Mesenchymal stem cell (in vitro differentiated cells and primary cell): ENCODE measurements at regions not wholly inside any gene's neighbourhood (a gene's known extent, or its start where the extent isn't known, plus 50 kb on each side); places are given as distances from the start of the nearest gene placed in this dataset.
"Not testable (repeated sequence)": the region's sequence is repeated elsewhere in the genome, so short reads cannot be mapped to it uniquely, and the experiment has no call there.

ENCODE experiments used
- DNase-seq: peaks from one replicate; pipeline ENCODE4 v3.0.0-alpha.2; 2013
- H2AFZ ChIP-seq: one replicate; pipeline ENCODE4 v1.6.1; 2013; ENCODE audit warnings: low read depth, mild to moderate bottlenecking, control low read depth, inconsistent platforms, low read length, moderate library complexity
- H2AK5ac ChIP-seq: 2 replicates; pipeline ENCODE4 v1.6.1; 2013; ENCODE audit warnings: low read length, moderate library complexity, mild to moderate bottlenecking, inconsistent platforms; ENCODE audit not compliant: severe bottlenecking
- H2BK120ac ChIP-seq: one replicate; pipeline ENCODE4 v1.6.1; 2013; ENCODE audit warnings: low read depth, mild to moderate bottlenecking, inconsistent platforms, low read length, moderate library complexity
- H2BK12ac ChIP-seq, 2 experiments: one replicate each; pipeline ENCODE4 v1.6.1; 2013; ENCODE audit warnings: inconsistent platforms in 2 of 2, low read length in 2 of 2, mild to moderate bottlenecking in 2 of 2, moderate library complexity in 2 of 2, control low read depth in 1 of 2
- H2BK15ac ChIP-seq: one replicate; pipeline ENCODE4 v1.6.1; 2013; ENCODE audit warnings: mild to moderate bottlenecking, low read depth, inconsistent platforms; ENCODE audit not compliant: poor library complexity, severe bottlenecking
- H2BK5ac ChIP-seq: 2 replicates; pipeline ENCODE4 v1.6.1; 2013; ENCODE audit warnings: low read depth, mild to moderate bottlenecking, low read length, control low read depth, inconsistent platforms; ENCODE audit not compliant: poor library complexity, severe bottlenecking
- H3K14ac ChIP-seq, 2 experiments: one replicate each; pipeline ENCODE4 v1.6.1; 2013; ENCODE audit warnings: inconsistent platforms in 2 of 2, low read length in 2 of 2, control low read depth in 1 of 2, mild to moderate bottlenecking in 1 of 2, moderate library complexity in 1 of 2
- H3K18ac ChIP-seq, 2 experiments: one replicate each; pipeline ENCODE4 v1.6.1; 2013; ENCODE audit warnings: inconsistent platforms in 2 of 2, low read length in 2 of 2, control low read depth in 1 of 2, low read depth in 1 of 2, mild to moderate bottlenecking in 1 of 2
- H3K23ac ChIP-seq, 2 experiments: one replicate each; pipeline ENCODE4 v1.6.1; 2013; ENCODE audit warnings: inconsistent platforms in 2 of 2, low read length in 2 of 2, mild to moderate bottlenecking in 2 of 2, moderate library complexity in 2 of 2, control low read depth in 1 of 2
- H3K27ac ChIP-seq: 2 replicates; pipeline ENCODE4 v1.5.1; 2013; ENCODE audit warnings: mild to moderate bottlenecking, moderate library complexity, low read length, control low read depth, inconsistent platforms; ENCODE audit not compliant: poor library complexity, severe bottlenecking
- H3K27me3 ChIP-seq, 2 experiments: 2 replicates each; pipeline versions ENCODE4 v1.6.1 to v1.7.0; 2013; ENCODE audit warnings: low read length in 2 of 2, mild to moderate bottlenecking in 2 of 2, moderate library complexity in 2 of 2, control low read depth in 1 of 2, inconsistent platforms in 1 of 2; ENCODE audit not compliant: control insufficient read depth in 1 of 2, insufficient read depth in 1 of 2
- H3K36me3 ChIP-seq, 2 experiments: 2 replicates each; pipeline versions ENCODE4 v1.6.1 to v1.7.0; 2013; ENCODE audit warnings: low read length in 2 of 2, control low read depth in 1 of 2, inconsistent platforms in 1 of 2, low read depth in 1 of 2, mild to moderate bottlenecking in 1 of 2; ENCODE audit not compliant: insufficient read depth in 2 of 2, control insufficient read depth in 1 of 2
- H3K4ac ChIP-seq, 2 experiments: one replicate each; pipeline ENCODE4 v1.6.1; 2013; ENCODE audit warnings: inconsistent platforms in 2 of 2, low read length in 2 of 2, mild to moderate bottlenecking in 2 of 2, moderate library complexity in 2 of 2, control low read depth in 1 of 2, low read depth in 1 of 2
- H3K4me1 ChIP-seq: 2 replicates; pipeline ENCODE4 v1.6.1; 2013; ENCODE audit warnings: low read depth, low read length, control low read depth; ENCODE audit not compliant: control insufficient read depth, insufficient read depth
- H3K4me2 ChIP-seq: 2 replicates; pipeline ENCODE4 v1.6.1; 2013; ENCODE audit warnings: low read length, mild to moderate bottlenecking, inconsistent platforms; ENCODE audit not compliant: poor library complexity, severe bottlenecking
- H3K4me3 ChIP-seq, 2 experiments: 2 replicates each; pipeline versions ENCODE4 v1.5.1 to v1.7.0; 2013; ENCODE audit warnings: low read length in 2 of 2, mild to moderate bottlenecking in 2 of 2, control low read depth in 1 of 2, low read depth in 1 of 2; ENCODE audit not compliant: insufficient read depth in 1 of 2
- H3K79me1 ChIP-seq: replicated peaks from 2 replicates; pipeline ENCODE4 v1.6.1; 2013; ENCODE audit warnings: mild to moderate bottlenecking, control low read depth, low read length, inconsistent platforms; ENCODE audit not compliant: poor library complexity, severe bottlenecking
- H3K9ac ChIP-seq: 2 replicates; pipeline ENCODE4 v1.7.0; 2013; ENCODE audit warnings: mild to moderate bottlenecking, low read length, moderate library complexity
- H3K9me3 ChIP-seq: 2 replicates; pipeline ENCODE4 v1.7.0; 2013; ENCODE audit warnings: mild to moderate bottlenecking, low read length; ENCODE audit not compliant: control insufficient read depth
- H4K8ac ChIP-seq: one replicate; pipeline ENCODE4 v1.6.1; 2013; ENCODE audit warnings: inconsistent platforms, mild to moderate bottlenecking, low read length, moderate library complexity
- H4K91ac ChIP-seq: one replicate; pipeline ENCODE4 v1.6.1; 2013; ENCODE audit warnings: mild to moderate bottlenecking, low read length, inconsistent platforms
- WGBS: methylation state at CpG from one replicate; pipeline ENCODE4 v1.1.7; 2013; ENCODE audit warnings: mixed read lengths; 5-methylcytosine and 5-hydroxymethylcytosine counted together

- H2BK5ac ChIP-seq: no peak overlapping the region
- no peak overlapping the region for H3K9ac ChIP-seq
- no peak overlapping the region for H4K91ac ChIP-seq
- no peaks in the 10 kb centered on the region for H3K79me1 ChIP-seq
- H2AK5ac ChIP-seq: no peak overlapping the region
- H2BK12ac ChIP-seq: no peak overlapping the region
- no peak overlapping the region for H3K4ac ChIP-seq
- H3K27me3 ChIP-seq: no peaks in the 10 kb centered on the region
- H3K18ac ChIP-seq: no peak overlapping the region
- H3K9me3 ChIP-seq: peaks cover 17% of the 10 kb centered on the region
- no peak overlapping the region for H2BK15ac ChIP-seq
- no peak overlapping the region for H3K4me3 ChIP-seq
- H3K27ac ChIP-seq: no peak overlapping the region
- H4K8ac ChIP-seq: no peak overlapping the region
- no peak for DNase-seq
- no peak overlapping the region for H3K23ac ChIP-seq
- H2AFZ ChIP-seq: no peak overlapping the region
- H3K36me3 ChIP-seq: no peaks in the 10 kb centered on the region
- no peak overlapping the region for H3K4me2 ChIP-seq
- H3K4me1 ChIP-seq: no peaks in the 10 kb centered on the region
- no peak overlapping the region for H3K14ac ChIP-seq
- no peak overlapping the region for H2BK120ac ChIP-seq
- 84% methylated on average over 53 of the region's 53 CpGs for WGBS
These were observed 232.6 kb upstream of the C1orf174 start for GRCh38 chr1:4132352-4133296.

- Histone ChIP-seq H2AK5ac (no peak overlapping the region), H3K9ac (no peak overlapping the region), H4K8ac (no peak overlapping the region), H3K27me3 (no peaks in the 10 kb centered on the region), H3K9me3 (peaks cover 17% of the 10 kb centered on the region), H3K4me1 (no peaks in the 10 kb centered on the region), H3K4me3 (no peak overlapping the region), H4K91ac (no peak overlapping the region), H3K23ac (no peak overlapping the region), H3K18ac (no peak overlapping the region), H3K36me3 (no peaks in the 10 kb centered on the region), H3K4ac (no peak overlapping the region), H2BK15ac (no peak overlapping the region), H2BK12ac (no peak overlapping the region), H3K14ac (no peak overlapping the region), H2BK120ac (no peak overlapping the region), H2BK5ac (no peak overlapping the region), H3K27ac (no peak overlapping the region), H3K4me2 (no peak overlapping the region), H2AFZ (no peak overlapping the region), H3K79me1 (no peaks in the 10 kb centered on the region)
- WGBS: 82% methylated on average over 24 of the region's 24 CpGs
- no peak for DNase-seq
These were observed 233.3 kb upstream of the C1orf174 start for GRCh38 chr1:4133297-4133938.

GRCh38 chr1:4133939-4134321 lies 233.9 kb upstream of the C1orf174 start:
- no peak overlapping the region for H2BK5ac ChIP-seq
- H3K18ac ChIP-seq: no peak overlapping the region
- H3K9me3 ChIP-seq: peaks cover 17% of the 10 kb centered on the region
- H3K4me2 ChIP-seq: no peak overlapping the region
- H3K23ac ChIP-seq: no peak overlapping the region
- H2BK15ac ChIP-seq: no peak overlapping the region
- WGBS: 88% methylated on average over 6 of the region's 9 CpGs
- H3K36me3 ChIP-seq: no peaks in the 10 kb centered on the region
- H3K9ac ChIP-seq: no peak overlapping the region
- no peak overlapping the region for H2BK120ac ChIP-seq
- no peak overlapping the region for H2AFZ ChIP-seq
- no peaks in the 10 kb centered on the region for H3K27me3 ChIP-seq
- no peak for DNase-seq
- H4K91ac ChIP-seq: no peak overlapping the region
- H2AK5ac ChIP-seq: no peak overlapping the region
- no peak overlapping the region for H2BK12ac ChIP-seq
- H4K8ac ChIP-seq: no peak overlapping the region
- no peak overlapping the region for H3K4me3 ChIP-seq
- H3K4me1 ChIP-seq: no peaks in the 10 kb centered on the region
- H3K27ac ChIP-seq: no peak overlapping the region
- no peak overlapping the region for H3K14ac ChIP-seq
- no peaks in the 10 kb centered on the region for H3K79me1 ChIP-seq
- H3K4ac ChIP-seq: no peak overlapping the region

GRCh38 chr1:4135853-4136252 lies 235.8 kb upstream of the C1orf174 start:
- not testable (repeated sequence) for H3K23ac ChIP-seq, H3K18ac ChIP-seq, H3K27me3 ChIP-seq, H3K4ac ChIP-seq, H3K4me2 ChIP-seq, H2AK5ac ChIP-seq, H2BK12ac ChIP-seq, H3K36me3 ChIP-seq, H3K14ac ChIP-seq, H3K9ac ChIP-seq, H4K8ac ChIP-seq, H3K4me3 ChIP-seq, DNase-seq, H3K27ac ChIP-seq, H4K91ac ChIP-seq, H2BK15ac ChIP-seq, H2BK120ac ChIP-seq, H3K4me1 ChIP-seq, H3K79me1 ChIP-seq, H2BK5ac ChIP-seq, H2AFZ ChIP-seq
- peaks cover 17% of the 10 kb centered on the region for H3K9me3 ChIP-seq
